Brain microvascular endothelial cell (primary cell): ENCODE measurements at regions not wholly inside any gene's neighbourhood (a gene's known extent, or its start where the extent isn't known, plus 50 kb on each side); places are given as distances from the start of the nearest gene placed in this dataset.

Source experiments
- DNase-seq: peaks from one replicate; pipeline ENCODE4 v3.0.0-alpha.2; 2020
- H3K27ac ChIP-seq: fragments of 250-450 bp; sonication (Bioruptor Pico); 2 replicates; pipeline ENCODE4 v1.5.1; 2020; ENCODE audit warnings: mild to moderate bottlenecking, moderate library complexity
- H3K27me3 ChIP-seq: fragments of 250-450 bp; sonication (Bioruptor Pico); replicated peaks from 2 replicates; pipeline ENCODE4 v1.5.1; 2020; ENCODE audit warnings: mild to moderate bottlenecking
- H3K36me3 ChIP-seq: fragments of 250-450 bp; sonication (Bioruptor Pico); replicated peaks from 2 replicates; pipeline ENCODE4 v1.5.1; 2020; ENCODE audit warnings: mild to moderate bottlenecking
- H3K4me3 ChIP-seq: 2 replicates; pipeline ENCODE4 v1.5.1; 2011; ENCODE audit warnings: low read depth, mild to moderate bottlenecking, control low read depth, low read length, moderate library complexity
- in situ Hi-C: cut with HindIII; loops from 2 replicates; pipeline ENCODE4 v1.10.0; 2017; ENCODE audit warnings: low sequenced_read_pairs, low pct_ligation_motif_present
- TF ChIP-seq, protein P1 (sequence below): IDR thresholded peaks from 2 replicates; pipeline ENCODE4 v1.5.1; 2011; ENCODE audit warnings: low read depth, mild to moderate bottlenecking, moderate library complexity, low read length, control low read depth, inconsistent platforms; ENCODE audit errors: missing control alignments

DNA sequence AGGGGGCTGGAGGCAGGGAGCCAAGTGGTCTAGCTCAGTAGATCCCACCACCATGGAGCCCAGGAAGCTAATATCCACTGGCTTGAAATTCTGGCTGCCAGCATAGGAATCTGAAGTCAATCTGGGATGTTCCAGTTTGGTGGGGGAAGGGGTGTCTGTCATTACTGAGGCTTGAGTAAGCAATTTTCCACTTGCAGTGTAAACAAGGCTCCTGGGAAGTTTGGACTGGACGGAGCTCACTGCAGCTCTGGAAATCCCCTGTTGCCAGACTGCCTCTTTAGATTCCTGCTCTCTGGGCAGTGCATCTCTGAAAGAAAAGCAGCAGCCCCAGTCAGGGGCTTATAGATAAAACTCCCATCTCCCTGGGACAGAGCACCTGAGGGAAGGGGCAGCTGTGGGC lies 349.2 kb upstream of the KLHL1 start:
- no peak overlapping the region for H3K4me3 ChIP-seq
- in situ Hi-C loops: no loop called here
- no peaks in the 10 kb centered on the region for H3K36me3 ChIP-seq
- H3K27me3 ChIP-seq: no peaks in the 10 kb centered on the region
- H3K27ac ChIP-seq: no peak overlapping the region
- TF ChIP-seq, protein P1, sequence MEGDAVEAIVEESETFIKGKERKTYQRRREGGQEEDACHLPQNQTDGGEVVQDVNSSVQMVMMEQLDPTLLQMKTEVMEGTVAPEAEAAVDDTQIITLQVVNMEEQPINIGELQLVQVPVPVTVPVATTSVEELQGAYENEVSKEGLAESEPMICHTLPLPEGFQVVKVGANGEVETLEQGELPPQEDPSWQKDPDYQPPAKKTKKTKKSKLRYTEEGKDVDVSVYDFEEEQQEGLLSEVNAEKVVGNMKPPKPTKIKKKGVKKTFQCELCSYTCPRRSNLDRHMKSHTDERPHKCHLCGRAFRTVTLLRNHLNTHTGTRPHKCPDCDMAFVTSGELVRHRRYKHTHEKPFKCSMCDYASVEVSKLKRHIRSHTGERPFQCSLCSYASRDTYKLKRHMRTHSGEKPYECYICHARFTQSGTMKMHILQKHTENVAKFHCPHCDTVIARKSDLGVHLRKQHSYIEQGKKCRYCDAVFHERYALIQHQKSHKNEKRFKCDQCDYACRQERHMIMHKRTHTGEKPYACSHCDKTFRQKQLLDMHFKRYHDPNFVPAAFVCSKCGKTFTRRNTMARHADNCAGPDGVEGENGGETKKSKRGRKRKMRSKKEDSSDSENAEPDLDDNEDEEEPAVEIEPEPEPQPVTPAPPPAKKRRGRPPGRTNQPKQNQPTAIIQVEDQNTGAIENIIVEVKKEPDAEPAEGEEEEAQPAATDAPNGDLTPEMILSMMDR: no peak
- peak; percentile 28 for DNase-seq

DNA sequence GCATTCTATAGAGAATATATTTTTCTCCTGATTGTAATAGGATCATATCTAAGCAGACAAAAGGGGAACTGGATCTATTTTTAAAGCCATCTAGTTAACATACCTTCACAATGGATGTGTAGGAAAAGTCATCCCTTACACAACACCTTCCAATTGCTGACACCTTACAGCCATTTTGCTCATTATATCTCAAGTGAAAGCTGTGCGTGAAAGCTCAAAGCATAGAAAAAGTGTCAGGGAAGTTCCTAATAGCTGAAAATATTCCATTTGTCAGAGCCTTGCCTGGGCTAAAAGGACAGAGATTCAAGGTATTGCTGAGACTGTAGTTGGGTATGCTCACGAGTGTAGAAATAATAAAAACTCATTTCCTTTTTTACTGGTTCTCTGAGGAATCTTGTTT lies 340.6 kb upstream of the KLHL1 start:
- H3K36me3 ChIP-seq: no peaks in the 10 kb centered on the region
- no peak for DNase-seq
- TF ChIP-seq, protein P1: no peak
- no peak overlapping the region for H3K4me3 ChIP-seq
- in situ Hi-C loops: no loop called here
- H3K27ac ChIP-seq: no peak overlapping the region
- H3K27me3 ChIP-seq: no peaks in the 10 kb centered on the region

DNA sequence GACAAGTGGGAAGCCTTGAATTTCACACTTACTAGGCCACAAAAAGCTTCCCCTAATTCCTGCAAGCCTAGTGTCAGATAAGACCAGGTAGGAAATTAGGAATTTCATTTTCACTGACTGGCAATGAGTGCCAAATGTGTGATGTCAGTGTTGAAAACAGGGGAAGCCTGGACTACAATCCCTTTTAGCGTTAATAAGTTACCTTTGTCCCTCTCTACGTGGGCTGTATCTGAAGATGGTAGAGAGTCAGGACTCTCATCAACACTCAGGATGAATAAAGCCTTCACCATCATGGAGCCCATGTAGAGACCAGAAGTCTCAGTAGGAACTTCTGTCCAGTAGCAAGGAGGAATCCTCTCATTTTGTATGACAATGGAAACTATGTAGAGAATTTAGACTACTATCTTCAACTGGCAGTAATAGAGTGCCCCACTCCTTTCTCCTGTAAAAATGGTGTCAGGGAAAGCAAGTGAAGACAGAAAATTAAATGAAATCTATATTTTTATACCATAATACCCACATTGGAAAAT lies 324.1 kb upstream of the KLHL1 start:
- no peak for DNase-seq
- no peaks in the 10 kb centered on the region for H3K27me3 ChIP-seq
- H3K27ac ChIP-seq: no peak overlapping the region
- no peaks in the 10 kb centered on the region for H3K36me3 ChIP-seq
- H3K4me3 ChIP-seq: no peak overlapping the region
- in situ Hi-C loops: no loop called here
- TF ChIP-seq, protein P1: no peak

DNA sequence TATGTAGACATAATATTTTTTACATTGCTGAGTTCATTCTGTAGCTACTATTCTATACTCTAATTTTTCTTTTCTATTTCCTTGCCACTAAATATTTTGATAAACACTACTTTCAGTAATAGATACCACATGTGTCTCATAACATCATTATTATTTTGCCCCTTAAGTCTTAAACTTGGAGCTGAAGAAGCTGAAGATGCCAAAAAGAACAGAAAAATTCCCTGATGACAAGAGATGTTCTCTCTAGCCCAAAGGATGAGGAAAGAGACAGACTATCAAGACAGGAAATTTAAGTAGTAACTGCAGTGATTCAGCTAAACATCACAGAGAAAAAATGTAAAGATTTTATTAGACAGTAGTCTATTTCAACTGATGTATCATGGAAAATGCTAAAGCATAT lies 322.0 kb upstream of the KLHL1 start:
- no peaks in the 10 kb centered on the region for H3K36me3 ChIP-seq
- H3K27ac ChIP-seq: no peak overlapping the region
- TF ChIP-seq, protein P1: no peak
- in situ Hi-C loops: no loop called here
- H3K27me3 ChIP-seq: no peaks in the 10 kb centered on the region
- no peak overlapping the region for H3K4me3 ChIP-seq
- no peak for DNase-seq

DNA sequence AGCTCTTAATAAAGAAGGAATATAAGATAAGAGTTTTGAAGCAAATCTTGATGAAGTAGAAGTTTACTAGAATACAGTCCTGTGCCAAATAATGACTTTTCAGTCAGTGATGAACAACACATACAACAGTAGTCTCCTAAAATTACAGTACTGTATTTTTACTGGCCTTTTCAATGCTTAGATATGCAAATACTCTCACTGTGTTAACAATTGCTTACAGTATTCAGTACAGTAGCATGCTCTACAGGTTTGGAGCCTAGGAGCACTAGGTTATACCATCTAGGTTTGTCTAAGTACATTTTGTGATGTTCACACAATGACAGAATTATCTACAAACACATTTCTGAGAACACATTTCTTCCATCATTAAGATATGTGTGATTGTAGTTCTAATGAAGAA lies 316.7 kb upstream of the KLHL1 start:
- TF ChIP-seq, protein P1: no peak
- no peak overlapping the region for H3K27ac ChIP-seq
- H3K27me3 ChIP-seq: no peaks in the 10 kb centered on the region
- DNase-seq: no peak
- in situ Hi-C loops: no loop called here
- no peaks in the 10 kb centered on the region for H3K36me3 ChIP-seq
- H3K4me3 ChIP-seq: no peak overlapping the region

DNA sequence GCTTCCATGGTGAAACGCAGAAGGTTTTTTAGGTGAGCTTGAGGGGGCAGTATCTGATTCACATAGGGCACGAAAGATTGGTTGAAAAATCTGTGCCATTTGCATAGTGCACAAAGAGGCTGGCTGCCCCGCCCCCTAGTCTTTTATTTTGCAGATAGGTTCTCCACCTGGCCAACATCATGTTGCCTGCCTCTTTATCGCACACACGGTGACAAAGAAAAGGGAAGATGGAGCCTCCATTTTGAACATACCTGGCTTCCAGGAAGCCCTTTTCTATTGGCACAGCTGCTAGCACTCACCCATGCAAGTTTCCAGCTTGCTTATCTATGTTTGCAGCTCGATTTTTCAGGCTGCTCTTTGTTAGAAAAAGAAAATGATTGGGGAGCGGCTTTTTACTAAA lies 316.2 kb upstream of the KLHL1 start:
- Histone ChIP-seq H3K27ac (no peak overlapping the region), H3K36me3 (no peaks in the 10 kb centered on the region), H3K4me3 (no peak overlapping the region), H3K27me3 (no peaks in the 10 kb centered on the region)
- in situ Hi-C loops: no loop called here
- TF ChIP-seq, protein P1: no peak
- DNase-seq: no peak
